ENCODE measurements at regions not wholly inside any gene's neighbourhood (a gene's known extent, or its start where the extent isn't known, plus 50 kb on each side); places are given as distances from the start of the nearest gene placed in this dataset.

GRCh38 chr3:166433060-166433459 is 595.8 kb upstream of the BCHE start:
- TF ChIP-seq CTCF (IDR thresholded peaks at IDR 0.05): no peak
- no peak for TF ChIP-seq POLR2A (IDR thresholded peaks at IDR 0.05)

Data from vagina (tissue), 2 donors.